ENCODE measurements at regions not wholly inside any gene's neighbourhood (a gene's known extent, or its start where the extent isn't known, plus 50 kb on each side); places are given as distances from the start of the nearest gene placed in this dataset. TPM values are rescaled to one million over a fixed set of nuclear protein-coding genes. Genes with fewer than 3 reads are reported as not detected.

DNA sequence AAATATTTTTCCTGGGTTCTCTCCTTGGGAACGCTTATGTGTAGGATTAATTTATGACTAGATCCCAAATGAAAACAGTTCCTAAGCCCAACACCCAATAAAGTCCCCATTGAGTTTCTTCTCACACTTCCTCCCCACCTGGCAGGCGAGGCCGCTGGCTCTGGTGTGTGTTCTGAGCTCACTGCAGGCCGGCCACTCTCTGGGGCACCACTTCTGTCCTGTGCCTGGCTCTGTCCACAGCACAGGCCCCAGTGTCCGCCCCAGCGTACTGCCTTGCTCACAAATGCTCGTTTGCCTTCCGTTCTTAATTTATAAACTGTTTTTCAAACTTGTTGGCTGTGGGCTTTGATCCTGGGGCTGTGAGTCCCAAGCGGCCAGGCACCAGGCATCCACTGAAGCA lies 90.6 kb downstream of the TLR5 start:
- TF ChIP-seq POLR2A (IDR thresholded peaks at IDR 0.05), result no peak
- TF ChIP-seq, protein P1, sequence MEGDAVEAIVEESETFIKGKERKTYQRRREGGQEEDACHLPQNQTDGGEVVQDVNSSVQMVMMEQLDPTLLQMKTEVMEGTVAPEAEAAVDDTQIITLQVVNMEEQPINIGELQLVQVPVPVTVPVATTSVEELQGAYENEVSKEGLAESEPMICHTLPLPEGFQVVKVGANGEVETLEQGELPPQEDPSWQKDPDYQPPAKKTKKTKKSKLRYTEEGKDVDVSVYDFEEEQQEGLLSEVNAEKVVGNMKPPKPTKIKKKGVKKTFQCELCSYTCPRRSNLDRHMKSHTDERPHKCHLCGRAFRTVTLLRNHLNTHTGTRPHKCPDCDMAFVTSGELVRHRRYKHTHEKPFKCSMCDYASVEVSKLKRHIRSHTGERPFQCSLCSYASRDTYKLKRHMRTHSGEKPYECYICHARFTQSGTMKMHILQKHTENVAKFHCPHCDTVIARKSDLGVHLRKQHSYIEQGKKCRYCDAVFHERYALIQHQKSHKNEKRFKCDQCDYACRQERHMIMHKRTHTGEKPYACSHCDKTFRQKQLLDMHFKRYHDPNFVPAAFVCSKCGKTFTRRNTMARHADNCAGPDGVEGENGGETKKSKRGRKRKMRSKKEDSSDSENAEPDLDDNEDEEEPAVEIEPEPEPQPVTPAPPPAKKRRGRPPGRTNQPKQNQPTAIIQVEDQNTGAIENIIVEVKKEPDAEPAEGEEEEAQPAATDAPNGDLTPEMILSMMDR (IDR thresholded peaks at IDR 0.05), result no peak
- intact Hi-C loops (cut with DNase I), result no loop called here
- no peaks in the 10 kb centered on the region for H3K9me3 ChIP-seq
- no peak overlapping the region for H3K27ac ChIP-seq
- WGBS, 2 donors, result 90 to 93% methylated on average over 9 of the region's 9 CpGs
- no peaks in the 10 kb centered on the region for H3K27me3 ChIP-seq
- DNase-seq, result no peak
- no peak overlapping the region for H3K4me3 ChIP-seq (replicated peaks in 1 of 3)
- no peaks in the 10 kb centered on the region for H3K36me3 ChIP-seq
- no peaks in the 10 kb centered on the region for H3K4me1 ChIP-seq

DNA sequence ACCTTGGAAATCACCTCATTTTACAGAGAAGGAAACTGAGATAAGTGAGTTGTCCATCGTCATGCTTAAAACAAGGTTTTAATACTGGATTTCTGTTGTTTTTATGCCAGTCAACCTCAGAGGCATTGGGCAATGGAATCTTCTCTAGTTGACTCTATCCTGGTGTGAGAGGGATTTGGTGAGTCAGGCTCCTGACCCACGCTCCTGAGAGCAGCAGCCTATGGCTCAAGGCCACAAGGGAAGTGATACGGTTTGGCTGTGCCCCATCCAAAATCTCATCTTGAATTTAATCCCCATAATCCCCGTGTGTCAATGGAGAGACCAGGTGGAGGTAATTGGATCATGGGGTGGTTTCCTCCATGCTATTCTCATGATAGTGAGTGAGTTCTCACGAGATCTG lies 90.1 kb downstream of the TLR5 start:
- Histone ChIP-seq H3K36me3 (no peaks in the 10 kb centered on the region), H3K27ac (no peak overlapping the region), H3K9me3 (no peaks in the 10 kb centered on the region), H3K27me3 (no peaks in the 10 kb centered on the region), H3K4me3 (replicated peaks in 1 of 3) (no peak overlapping the region), H3K4me1 (no peaks in the 10 kb centered on the region)
- no peak for TF ChIP-seq POLR2A (IDR thresholded peaks at IDR 0.05)
- TF ChIP-seq, protein P1 (IDR thresholded peaks at IDR 0.05), result no peak
- intact Hi-C loops (cut with DNase I), result no loop called here
- 85 to 89% methylated on average over 5 of the region's 5 CpGs for WGBS, 2 donors
- DNase-seq, result no peak

DNA sequence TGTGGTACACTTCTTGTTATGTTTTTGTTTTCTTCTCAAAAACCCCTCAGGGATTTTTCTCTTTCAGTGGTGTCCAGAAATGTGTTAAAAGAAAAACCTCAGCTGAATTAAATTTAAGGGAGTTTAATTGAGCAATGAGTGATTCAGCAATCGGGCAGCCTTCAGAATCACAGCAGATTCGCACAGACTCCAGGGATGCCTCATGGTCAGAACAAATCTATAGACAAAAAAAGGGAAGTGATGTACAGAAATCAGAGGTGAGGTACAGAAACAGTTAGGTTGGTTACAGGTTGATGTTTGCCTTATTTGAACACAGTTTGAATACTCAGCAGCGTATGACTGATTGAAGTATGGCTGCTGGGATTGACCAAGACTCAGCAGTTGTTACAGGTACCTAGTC lies 86.2 kb downstream of the TLR5 start:
- Histone ChIP-seq H3K4me1 (no peaks in the 10 kb centered on the region), H3K27me3 (no peaks in the 10 kb centered on the region), H3K36me3 (no peaks in the 10 kb centered on the region), H3K4me3 (replicated peaks in 1 of 3) (no peak overlapping the region), H3K27ac (no peak overlapping the region), H3K9me3 (no peaks in the 10 kb centered on the region)
- TF ChIP-seq POLR2A (IDR thresholded peaks at IDR 0.05), result no peak
- TF ChIP-seq, protein P1 (IDR thresholded peaks at IDR 0.05), result no peak
- 93 to 94% methylated on average over 3 of the region's 3 CpGs for WGBS, 2 donors
- intact Hi-C loops (cut with DNase I), result no loop called here
- DNase-seq, result no peak

DNA sequence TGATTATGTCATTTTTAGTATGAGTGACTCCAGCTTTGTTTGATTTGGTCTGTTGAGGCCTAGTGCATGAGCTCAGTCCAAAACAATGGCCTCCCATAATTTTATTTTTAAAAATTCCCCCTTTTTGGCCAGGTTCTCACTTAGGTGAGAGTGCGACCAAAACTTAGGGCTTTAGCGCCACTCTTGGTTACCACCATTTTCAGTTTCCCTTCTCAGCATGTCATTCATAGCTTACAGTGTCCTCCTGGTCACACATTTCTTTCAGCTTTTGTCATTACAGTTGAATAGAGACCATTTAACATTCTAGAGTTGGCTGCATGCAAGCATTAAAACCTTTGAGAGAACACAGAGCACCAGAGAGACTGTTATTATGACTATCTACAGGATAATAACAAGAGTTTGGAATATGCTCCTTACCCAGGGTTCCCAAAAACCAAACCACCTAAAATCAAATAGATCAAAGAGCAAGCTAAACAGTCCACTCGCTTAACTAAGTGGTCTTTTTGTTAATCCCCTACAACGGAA lies 85.4 kb downstream of the TLR5 start:
- intact Hi-C loops (cut with DNase I), result no loop called here
- no peaks in the 10 kb centered on the region for H3K9me3 ChIP-seq
- H3K4me3 ChIP-seq (replicated peaks in 1 of 3), result no peak overlapping the region
- no peak for TF ChIP-seq POLR2A (IDR thresholded peaks at IDR 0.05)
- TF ChIP-seq, protein P1 (IDR thresholded peaks at IDR 0.05), result no peak
- no peak for DNase-seq
- H3K36me3 ChIP-seq, result no peaks in the 10 kb centered on the region
- H3K27me3 ChIP-seq, result no peaks in the 10 kb centered on the region
- 94 to 97% methylated on average over 4 of the region's 4 CpGs for WGBS, 2 donors
- no peaks in the 10 kb centered on the region for H3K4me1 ChIP-seq
- H3K27ac ChIP-seq, result no peak overlapping the region

Small RNA genes in the stretch of these regions (small RNA-seq; reads per million reads assigned to genes)
- gene NDUFB1P2, result not detected

All from thyroid gland (tissue), 4 donors.